ENCODE measurements at regions not wholly inside any gene's neighbourhood (a gene's known extent, or its start where the extent isn't known, plus 50 kb on each side); places are given as distances from the start of the nearest gene placed in this dataset.

GRCh38 chr18:42174909-42175308 lies 219.9 kb downstream of the PIK3C3 start:
- H3K27me3 ChIP-seq (ENCODE audit: control insufficient read depth, insufficient read depth, low read length): no peaks in the 10 kb centered on the region

GRCh38 chr18:42176599-42176998 lies 221.6 kb downstream of the PIK3C3 start:
- no peaks in the 10 kb centered on the region for H3K79me2 ChIP-seq (ENCODE audit: control insufficient read depth, insufficient read depth, low read length)
- H2AFZ ChIP-seq (ENCODE audit: low read length): no peak overlapping the region
- no peak overlapping the region for H3K9ac ChIP-seq (ENCODE audit: insufficient read depth, low read length)
- no peaks in the 10 kb centered on the region for H3K9me3 ChIP-seq (ENCODE audit: control insufficient read depth, insufficient read depth, low read depth, low read length)
- H3K4me2 ChIP-seq (ENCODE audit: extremely low read depth, insufficient read depth, low read length): no peak overlapping the region
- DNase-seq (ENCODE audit: low read depth in 2 of 2): no peak
- H3K27ac ChIP-seq (ENCODE audit: insufficient read depth, low read length): no peak overlapping the region
- no peaks in the 10 kb centered on the region for H3K36me3 ChIP-seq (ENCODE audit: control insufficient read depth, insufficient read depth, low read length)
- no peak for TF ChIP-seq EZH2 (IDR thresholded peaks at IDR 0.05; ENCODE audit: low read length, missing control alignments)
- no peak for TF ChIP-seq CTCF (conservative IDR thresholded peaks at IDR 0.05 in 1 of 2, IDR thresholded peaks at IDR 0.05 in 1 of 2; ENCODE audit: low read depth in 1 of 2, low read length in 2 of 2)
- H3K27me3 ChIP-seq (ENCODE audit: control insufficient read depth, insufficient read depth, low read length): no peaks in the 10 kb centered on the region
- H3K4me3 ChIP-seq (replicated peaks in 1 of 4; ENCODE audit: control extremely low read depth in 1 of 4, insufficient read depth in 1 of 4, low read depth in 3 of 4, low read length in 4 of 4): no peak overlapping the region
- H3K4me1 ChIP-seq (ENCODE audit: control insufficient read depth, extremely low read depth, insufficient read depth, low read length): no peaks in the 10 kb centered on the region
- H4K20me1 ChIP-seq (ENCODE audit: control insufficient read depth, extremely low read depth, insufficient read depth, low read length): no peaks in the 10 kb centered on the region

More at GRCh38 chr18:42174909-42175308, 219.9 kb downstream of the PIK3C3 start:
- no peaks in the 10 kb centered on the region for H3K4me1 ChIP-seq (ENCODE audit: control insufficient read depth, extremely low read depth, insufficient read depth, low read length)
- no peaks in the 10 kb centered on the region for H4K20me1 ChIP-seq (ENCODE audit: control insufficient read depth, extremely low read depth, insufficient read depth, low read length)
- H3K9me3 ChIP-seq (ENCODE audit: control insufficient read depth, insufficient read depth, low read depth, low read length): no peaks in the 10 kb centered on the region
- H3K9ac ChIP-seq (ENCODE audit: insufficient read depth, low read length): no peak overlapping the region
- no peaks in the 10 kb centered on the region for H3K79me2 ChIP-seq (ENCODE audit: control insufficient read depth, insufficient read depth, low read length)
- no peak overlapping the region for H3K4me3 ChIP-seq (replicated peaks in 1 of 4; ENCODE audit: control extremely low read depth in 1 of 4, insufficient read depth in 1 of 4, low read depth in 3 of 4, low read length in 4 of 4)
- TF ChIP-seq EZH2 (IDR thresholded peaks at IDR 0.05; ENCODE audit: low read length, missing control alignments) (no peak), CTCF (conservative IDR thresholded peaks at IDR 0.05 in 1 of 2, IDR thresholded peaks at IDR 0.05 in 1 of 2; ENCODE audit: low read depth in 1 of 2, low read length in 2 of 2) (no peak)
- no peaks in the 10 kb centered on the region for H3K36me3 ChIP-seq (ENCODE audit: control insufficient read depth, insufficient read depth, low read length)
- H2AFZ ChIP-seq (ENCODE audit: low read length): no peak overlapping the region
- no peak overlapping the region for H3K27ac ChIP-seq (ENCODE audit: insufficient read depth, low read length)
- peak in 1 of 2 donors; percentile 40 for DNase-seq (ENCODE audit: low read depth in 2 of 2)
- H3K4me2 ChIP-seq (ENCODE audit: extremely low read depth, insufficient read depth, low read length): no peak overlapping the region

GRCh38 chr18:42177390-42177789 lies 222.4 kb downstream of the PIK3C3 start:
- TF ChIP-seq CTCF (conservative IDR thresholded peaks at IDR 0.05 in 1 of 2, IDR thresholded peaks at IDR 0.05 in 1 of 2; ENCODE audit: low read depth in 1 of 2, low read length in 2 of 2) (no peak), EZH2 (IDR thresholded peaks at IDR 0.05; ENCODE audit: low read length, missing control alignments) (no peak)
- Histone ChIP-seq H3K79me2 (ENCODE audit: control insufficient read depth, insufficient read depth, low read length) (no peaks in the 10 kb centered on the region), H3K9ac (ENCODE audit: insufficient read depth, low read length) (no peak overlapping the region), H3K4me1 (ENCODE audit: control insufficient read depth, extremely low read depth, insufficient read depth, low read length) (no peaks in the 10 kb centered on the region), H3K27ac (ENCODE audit: insufficient read depth, low read length) (no peak overlapping the region), H3K36me3 (ENCODE audit: control insufficient read depth, insufficient read depth, low read length) (no peaks in the 10 kb centered on the region), H3K27me3 (ENCODE audit: control insufficient read depth, insufficient read depth, low read length) (no peaks in the 10 kb centered on the region), H2AFZ (ENCODE audit: low read length) (no peak overlapping the region), H3K4me2 (ENCODE audit: extremely low read depth, insufficient read depth, low read length) (no peak overlapping the region), H3K4me3 (replicated peaks in 1 of 4; ENCODE audit: control extremely low read depth in 1 of 4, insufficient read depth in 1 of 4, low read depth in 3 of 4, low read length in 4 of 4) (no peak overlapping the region), H3K9me3 (ENCODE audit: control insufficient read depth, insufficient read depth, low read depth, low read length) (no peaks in the 10 kb centered on the region), H4K20me1 (ENCODE audit: control insufficient read depth, extremely low read depth, insufficient read depth, low read length) (no peaks in the 10 kb centered on the region)
- no peak for DNase-seq (ENCODE audit: low read depth in 2 of 2)

Measured in fibroblast of lung (primary cell).